ENCODE measurements at regions not wholly inside any gene's neighbourhood (a gene's known extent, or its start where the extent isn't known, plus 50 kb on each side); places are given as distances from the start of the nearest gene placed in this dataset.
"Not testable (repeated sequence)": the region's sequence is repeated elsewhere in the genome, so short reads cannot be mapped to it uniquely, and the experiment has no call there.

DNA sequence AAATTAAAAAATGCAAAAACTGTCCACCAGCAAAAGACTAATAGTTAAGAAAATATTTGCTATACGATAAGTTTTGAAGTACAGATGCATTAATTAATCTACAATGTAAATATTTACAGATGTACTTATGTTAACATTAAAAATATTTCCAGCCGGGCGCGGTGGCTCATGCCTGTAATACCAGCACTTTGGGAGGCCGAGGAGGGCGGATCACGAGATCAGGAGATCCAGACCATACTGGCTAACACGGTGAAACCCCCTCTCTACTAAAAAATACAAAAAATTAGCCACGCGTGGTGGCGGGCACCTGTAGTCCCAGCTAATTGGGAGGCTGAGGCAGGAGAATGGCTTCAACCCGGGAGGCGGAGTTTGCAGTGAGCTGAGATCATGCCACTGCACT, 982.8 kb downstream of the SLC6A15 start:
- DNase-seq (ENCODE audit: low spot score), result not testable (repeated sequence)

DNA sequence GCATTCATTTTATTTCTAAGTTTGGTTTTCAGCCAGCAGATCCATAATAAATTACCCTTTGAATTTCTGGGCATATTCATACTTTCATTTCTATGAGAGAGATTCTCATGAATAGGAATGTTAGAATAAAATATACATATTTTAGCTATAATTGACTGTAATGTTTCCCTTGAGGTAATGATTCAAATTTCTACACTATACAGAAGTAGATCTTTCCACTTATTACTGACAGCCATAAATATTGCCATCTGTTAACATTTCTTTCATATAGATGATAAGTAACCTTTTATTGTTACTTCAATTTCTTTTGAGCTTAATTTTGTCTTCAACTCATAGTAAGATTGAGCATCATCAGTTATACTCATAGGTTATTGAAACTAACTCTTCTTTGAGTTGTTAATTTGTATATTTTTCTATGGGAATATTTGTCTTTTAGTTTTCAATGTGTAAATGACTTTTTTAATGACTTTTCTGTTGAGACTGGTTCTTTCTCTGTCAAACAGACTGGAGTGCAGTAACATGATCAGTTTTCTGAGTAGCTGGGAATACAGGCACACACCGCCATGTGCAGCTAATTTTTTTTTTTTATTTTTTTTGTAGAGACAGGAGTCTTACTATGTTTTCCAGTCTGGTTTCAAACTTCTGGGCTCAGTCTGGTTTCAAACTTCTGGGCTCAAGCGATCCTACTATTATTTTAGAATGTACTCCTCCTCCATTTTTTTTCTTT, 991.6 kb downstream of the SLC6A15 start:
- DNase-seq (ENCODE audit: low spot score), result no peak

DNA sequence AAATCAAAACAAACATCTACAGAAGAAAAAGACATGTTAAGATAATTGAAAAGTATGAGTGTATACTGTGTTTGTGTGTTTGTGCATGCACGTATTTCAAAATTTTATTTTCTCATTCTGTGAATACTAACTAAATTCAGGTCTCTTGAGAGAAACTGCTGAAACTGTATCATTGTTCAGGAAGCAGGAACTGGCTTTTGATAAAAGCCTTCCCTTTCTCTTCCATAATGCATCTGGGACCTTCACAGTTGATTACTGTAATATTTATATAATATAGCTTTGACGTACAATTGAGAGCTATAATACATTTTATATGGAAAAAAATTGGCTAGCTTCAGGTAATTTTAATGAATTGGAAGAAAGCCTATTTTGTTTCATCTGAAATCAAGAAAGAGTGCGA, 993.5 kb downstream of the SLC6A15 start:
- DNase-seq (ENCODE audit: low spot score), result no peak

DNA sequence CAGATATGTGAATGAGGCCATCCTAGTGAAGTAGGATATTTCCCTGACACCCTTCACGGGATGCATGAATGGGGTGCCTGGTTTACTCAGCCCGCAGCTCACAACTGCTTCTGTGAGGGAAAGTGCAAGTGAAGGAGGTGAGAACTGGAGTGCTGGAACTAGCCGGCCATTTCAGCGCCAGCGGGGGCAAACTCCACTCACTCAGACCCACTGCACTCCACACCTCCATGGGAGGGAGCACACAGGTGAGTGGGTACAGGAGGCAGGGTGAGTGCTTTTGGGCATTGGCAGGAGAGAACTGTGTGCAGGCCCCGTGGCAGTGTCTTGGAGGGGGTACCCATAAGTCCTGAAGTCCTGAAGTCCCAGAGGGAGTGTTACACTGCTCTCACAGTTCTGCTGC, 1008.4 kb downstream of the SLC6A15 start:
- no peak for DNase-seq (ENCODE audit: low spot score)

DNA sequence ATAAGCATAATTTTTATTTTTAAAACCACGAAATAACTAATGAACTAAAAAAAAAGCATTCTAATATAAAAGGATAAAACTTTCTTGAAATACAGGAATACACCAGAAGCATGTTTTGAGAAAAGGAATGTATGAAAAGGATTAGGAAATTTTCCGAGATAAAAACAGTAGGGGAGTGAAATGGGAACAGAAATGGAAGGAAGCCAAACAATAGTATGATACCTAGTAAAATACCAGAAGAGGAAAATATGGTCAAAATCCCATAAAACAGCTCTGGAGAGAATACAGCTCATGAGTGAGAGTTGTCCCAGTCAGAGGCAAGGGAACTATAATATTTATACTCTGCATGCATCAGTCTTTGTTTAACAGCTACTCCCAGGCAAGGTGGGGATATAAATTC, 1016.2 kb downstream of the SLC6A15 start:
- no peak for DNase-seq (ENCODE audit: low spot score)

DNA sequence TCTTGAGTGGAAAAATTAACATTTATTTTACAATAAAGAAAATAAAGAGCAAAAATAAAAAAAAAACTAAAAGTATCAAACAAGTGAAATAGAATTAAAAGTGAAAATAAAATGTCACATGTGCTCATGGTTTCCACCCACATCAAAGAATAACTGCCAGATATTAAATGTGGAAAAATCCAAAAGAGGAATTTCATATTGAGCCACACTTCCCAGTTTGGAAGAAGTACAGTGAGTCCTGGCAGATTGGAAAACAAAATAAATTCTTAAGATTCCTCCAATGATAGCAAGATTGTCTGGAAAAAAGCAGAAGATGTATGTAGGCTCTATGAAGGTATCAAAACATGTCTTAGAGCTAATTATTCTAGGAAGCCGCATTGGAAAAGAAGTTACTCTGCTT, 1019.5 kb downstream of the SLC6A15 start:
- no peak for DNase-seq (ENCODE audit: low spot score)

DNA sequence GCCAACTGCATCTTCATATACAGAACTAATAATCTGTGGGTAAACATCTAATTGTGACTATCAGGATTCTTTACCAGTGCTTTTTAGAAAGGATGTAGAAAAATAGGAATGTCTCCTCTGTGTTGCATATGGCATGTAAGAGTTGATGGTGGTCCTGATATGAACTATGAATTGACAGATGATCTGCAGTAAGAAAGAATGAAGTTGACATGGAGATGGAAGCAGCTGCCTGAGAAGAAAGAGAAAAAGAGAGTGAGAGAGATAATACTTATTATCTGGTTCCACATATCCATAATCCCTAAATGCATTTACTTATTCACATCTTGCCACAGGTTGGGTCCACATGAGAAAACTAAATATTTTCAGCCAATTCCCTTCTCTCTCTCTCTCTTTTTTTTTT, 1022.9 kb downstream of the SLC6A15 start:
- no peak for DNase-seq (ENCODE audit: low spot score)

DNA sequence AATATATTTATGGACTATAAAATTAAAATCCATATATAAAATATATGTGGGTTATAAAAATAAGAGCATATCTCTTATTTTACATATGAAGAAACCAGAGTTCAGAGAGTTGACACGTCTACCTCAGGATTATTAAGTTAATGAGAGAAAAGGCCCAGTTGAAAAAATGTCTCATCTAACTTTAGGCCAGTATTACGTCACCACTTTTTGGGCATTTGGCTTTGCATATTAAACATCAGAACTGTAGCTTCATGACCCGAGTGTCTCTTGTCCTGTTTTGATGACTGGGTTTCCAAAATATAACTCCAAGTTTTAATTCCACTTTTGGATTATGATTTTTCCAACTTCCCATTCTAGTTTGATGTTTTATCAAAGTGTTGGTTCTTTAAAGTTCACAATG, 1026.1 kb downstream of the SLC6A15 start:
- no peak for DNase-seq (ENCODE audit: low spot score)

DNA sequence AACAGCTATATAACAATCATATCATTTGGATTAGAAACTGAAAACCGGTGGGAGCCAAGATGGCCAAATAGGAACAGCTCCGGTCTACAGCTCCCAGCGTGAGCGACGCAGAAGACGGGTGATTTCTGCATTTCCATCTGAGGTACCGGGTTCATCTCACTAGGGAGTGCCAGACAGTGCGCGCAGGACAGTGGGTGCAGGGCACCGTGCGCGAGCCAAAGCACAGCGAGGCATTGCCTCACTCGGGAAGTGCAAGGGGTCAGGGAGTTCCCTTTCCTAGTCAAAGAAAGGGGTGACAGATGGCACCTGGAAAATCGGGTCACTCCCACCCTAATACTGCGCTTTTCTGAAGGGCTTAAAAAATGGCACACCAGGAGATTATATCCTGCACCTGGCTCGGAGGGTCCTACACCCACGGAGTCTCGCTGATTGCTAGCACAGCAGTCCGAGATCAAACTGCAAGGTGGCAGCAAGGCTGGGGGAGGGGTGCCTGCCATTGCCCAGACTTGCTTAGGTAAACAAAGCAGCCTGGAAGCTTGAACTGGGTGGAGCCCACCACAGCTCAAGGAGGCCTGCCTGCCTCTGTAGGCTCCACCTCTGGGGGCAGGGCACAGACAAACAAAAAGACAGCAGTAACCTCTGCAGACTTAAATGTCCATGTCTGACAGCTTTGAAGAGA, 1041.5 kb downstream of the SLC6A15 start:
- not testable (repeated sequence) for DNase-seq (ENCODE audit: low spot score)

DNA sequence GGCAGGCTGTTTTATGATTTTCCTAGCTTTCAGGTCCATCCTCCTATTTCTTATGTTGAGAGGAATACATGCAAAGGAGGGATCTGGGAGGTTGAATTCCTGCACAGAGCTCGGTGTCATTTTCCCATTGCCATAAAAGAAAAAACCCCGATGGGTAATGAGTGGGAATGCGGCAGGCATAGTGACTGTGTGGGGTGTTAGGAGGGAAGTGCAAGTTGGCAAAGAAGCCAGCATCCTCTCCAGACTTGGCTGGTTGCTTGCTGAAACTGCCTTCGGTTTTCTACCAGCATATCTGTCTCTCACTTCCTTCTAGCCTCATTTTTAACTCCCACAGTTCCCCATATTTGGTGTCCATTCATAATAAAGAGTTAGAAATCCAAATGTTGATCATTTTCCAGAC, 1046.1 kb downstream of the SLC6A15 start:
- DNase-seq (ENCODE audit: low spot score), result no peak

DNA sequence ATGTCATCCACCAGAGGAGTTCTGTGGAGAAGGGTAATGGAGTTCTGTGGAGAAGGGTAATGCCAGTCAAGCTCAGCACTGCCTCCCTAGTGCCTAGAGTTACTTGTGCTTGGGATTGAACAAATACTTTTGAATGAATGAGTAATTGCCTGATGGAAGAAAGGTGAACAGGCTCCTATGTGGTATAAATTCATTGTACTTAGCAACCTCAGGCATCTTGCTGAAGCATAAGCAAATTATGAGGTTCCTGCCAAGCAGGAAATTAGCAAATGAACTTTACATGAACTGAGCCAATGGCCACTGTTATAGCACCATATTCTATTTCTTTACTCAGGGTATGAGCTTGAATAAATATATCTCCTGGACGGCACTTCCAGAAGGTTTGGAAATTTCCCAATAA, 1047.2 kb downstream of the SLC6A15 start:
- no peak for DNase-seq (ENCODE audit: low spot score)

DNA sequence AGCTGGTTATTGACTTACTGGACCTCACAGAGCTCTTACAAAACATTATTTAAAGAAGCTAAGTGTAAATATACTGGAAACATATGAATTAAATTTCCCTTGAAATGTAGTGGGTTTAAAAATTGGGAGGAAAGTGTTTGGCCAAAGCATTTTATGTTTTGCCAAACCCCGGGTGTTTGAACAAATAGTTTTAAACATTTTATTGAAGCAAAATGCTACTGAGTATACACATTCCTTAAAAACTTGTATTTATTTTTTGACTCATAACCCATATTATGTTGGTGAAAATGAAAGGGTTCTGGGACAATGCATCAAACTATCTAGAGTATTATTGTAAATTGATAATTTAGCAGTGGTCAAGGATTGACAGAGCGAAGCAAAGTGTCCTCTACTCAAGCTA, 1048.5 kb downstream of the SLC6A15 start:
- no peak for DNase-seq (ENCODE audit: low spot score)

DNA sequence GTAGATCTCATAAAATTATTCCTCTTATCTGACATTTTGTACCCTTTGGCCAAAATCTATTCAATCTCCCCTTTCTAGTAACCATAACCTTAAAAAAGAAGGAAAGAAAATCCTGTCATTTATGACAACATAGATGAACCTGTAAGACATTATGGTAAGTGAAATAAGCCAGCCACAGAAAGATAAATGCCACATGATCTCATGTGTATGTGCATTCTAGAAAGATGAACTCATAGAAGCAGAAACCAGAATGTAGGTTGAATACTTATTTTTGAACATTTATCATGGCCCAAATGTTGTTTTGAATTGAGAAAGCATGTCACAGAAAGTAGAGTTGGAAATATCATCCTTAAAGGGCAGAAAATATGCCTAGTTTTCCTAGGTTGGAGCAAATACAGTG, 1053.6 kb downstream of the SLC6A15 start:
- no peak for DNase-seq (ENCODE audit: low spot score)

DNA sequence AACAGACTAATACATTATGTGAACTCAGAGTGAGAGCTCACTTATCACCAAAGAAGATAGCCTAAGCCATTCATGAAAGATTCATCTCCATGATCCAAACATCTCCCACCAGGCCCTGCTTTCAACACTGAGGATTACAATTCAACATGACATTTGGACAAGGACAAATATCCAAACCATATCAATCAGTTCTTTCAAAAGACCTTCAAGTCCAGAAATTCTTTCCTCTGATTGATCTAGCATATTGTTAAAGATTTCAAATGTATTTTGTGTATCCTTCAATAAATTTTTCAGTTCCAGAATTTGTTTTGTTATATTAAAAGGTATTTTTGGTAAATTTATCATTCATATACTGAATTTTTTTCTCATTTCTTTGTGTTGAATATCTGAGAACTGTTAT, 1055.8 kb downstream of the SLC6A15 start:
- no peak for DNase-seq (ENCODE audit: low spot score)

DNA sequence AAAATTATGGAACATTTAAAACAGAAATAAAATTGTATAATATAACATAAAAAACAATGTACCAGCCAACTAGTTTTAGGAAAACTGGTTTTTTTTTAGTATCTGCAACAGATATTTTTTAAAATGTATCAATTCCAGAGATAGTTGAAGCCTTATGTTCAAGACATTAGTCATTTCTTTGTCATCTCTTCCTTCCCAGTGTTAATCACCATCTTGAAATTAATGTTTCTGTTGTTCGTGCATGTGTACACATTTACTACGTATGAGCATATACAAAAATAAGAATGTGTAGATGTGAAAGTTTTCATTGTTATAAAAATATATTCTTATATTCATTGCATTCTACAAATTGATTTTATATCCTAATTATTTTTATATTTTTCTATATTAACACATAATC, 1062.1 kb downstream of the SLC6A15 start:
- DNase-seq (ENCODE audit: low spot score), result no peak

DNA sequence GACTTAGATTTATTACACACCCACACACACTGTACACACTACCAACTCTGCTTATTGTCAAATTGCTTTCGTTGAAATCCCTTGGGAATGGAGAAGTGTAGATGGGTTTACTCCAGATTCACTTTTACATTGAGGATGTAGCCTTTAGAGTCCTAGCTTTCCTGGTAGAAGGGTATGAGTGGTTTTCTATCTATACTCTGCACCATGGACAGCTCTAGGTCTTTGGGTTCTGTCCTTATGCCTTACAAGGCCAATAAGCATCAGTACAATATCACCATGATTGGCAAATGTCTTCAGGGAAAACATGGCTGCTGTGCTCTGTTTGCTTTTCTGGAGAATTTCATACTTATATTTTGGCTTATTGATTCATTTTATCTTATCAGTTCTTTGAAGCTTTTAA, 1063.9 kb downstream of the SLC6A15 start:
- DNase-seq (ENCODE audit: low spot score), result no peak

DNA sequence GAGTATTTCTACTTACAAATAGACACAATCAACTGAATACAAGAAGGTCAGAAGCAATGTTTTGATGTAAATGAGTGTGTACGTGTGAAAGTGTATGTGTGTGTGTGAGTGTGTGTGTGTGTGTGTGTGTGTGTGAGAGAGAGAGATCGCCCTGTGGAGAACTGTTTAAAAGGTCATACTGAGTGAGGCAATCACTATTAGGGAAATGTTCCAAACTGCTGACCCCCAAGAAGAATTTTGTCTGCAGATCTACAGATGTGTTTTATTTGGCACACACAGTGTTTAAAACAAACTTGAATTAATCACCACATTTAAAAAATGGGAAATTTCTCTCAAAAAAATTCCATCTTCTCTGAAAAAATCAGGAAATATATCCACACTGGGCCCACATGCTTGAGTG, 1069.1 kb downstream of the SLC6A15 start:
- DNase-seq (ENCODE audit: low spot score), result no peak

DNA sequence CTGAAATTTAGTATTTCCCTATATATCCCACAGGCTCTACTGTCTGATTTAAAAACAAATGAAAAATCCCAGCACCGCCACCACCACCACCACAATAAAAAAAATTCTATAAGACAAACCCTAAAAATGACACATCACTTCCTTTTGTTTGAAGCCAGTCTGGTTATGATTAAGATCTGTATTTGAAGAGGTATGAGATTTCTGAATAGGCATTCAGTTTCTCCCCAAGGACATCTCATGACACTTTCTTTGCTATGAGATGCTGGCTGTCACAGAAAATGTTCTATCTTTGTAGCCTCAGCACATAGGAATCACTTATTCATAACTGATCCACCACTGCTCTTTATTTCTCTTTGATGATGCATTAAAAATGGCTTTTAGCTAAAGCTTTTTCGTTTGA, 1071.0 kb downstream of the SLC6A15 start:
- no peak for DNase-seq (ENCODE audit: low spot score)

DNA sequence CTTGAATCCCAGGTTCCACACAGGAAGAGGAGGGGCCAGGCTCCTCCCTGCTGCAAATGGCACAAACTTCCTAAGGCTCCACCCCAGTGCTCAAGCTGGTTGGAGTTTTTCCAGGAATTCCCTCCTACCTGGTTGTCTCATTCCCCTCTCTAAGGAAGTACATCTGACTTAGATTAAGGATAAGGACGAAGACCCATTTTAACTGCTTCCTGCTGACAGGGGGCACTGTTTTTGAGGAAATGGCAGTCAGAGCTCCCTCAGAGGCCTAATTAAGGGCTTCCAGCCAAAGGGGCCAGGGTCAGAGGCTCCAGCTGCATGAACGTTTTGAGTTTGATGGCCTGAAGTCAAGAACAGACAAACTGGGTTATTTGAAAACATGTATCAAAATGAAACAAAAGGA, 1084.7 kb downstream of the SLC6A15 start:
- no peak for DNase-seq (ENCODE audit: low spot score)

DNA sequence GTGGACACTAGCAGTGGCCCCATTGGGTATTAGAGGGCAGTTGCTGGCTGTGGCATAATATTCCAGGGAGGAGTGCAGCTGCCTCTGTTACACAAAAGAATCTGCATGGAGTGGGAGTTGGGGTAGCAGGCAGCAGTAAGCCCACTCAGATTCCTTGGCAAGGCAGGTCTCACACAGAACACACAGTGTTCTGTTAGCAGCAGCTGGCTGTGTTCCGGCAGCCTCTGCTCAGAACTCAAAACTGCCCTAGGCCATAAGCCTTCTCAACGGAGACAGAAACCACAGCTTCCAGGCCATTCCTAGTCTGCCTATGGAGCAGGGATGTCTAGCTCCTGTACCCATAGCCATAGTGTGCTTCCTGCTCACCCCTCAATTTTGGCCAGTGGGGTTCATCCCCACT, 1085.4 kb downstream of the SLC6A15 start:
- no peak for DNase-seq (ENCODE audit: low spot score)

DNA sequence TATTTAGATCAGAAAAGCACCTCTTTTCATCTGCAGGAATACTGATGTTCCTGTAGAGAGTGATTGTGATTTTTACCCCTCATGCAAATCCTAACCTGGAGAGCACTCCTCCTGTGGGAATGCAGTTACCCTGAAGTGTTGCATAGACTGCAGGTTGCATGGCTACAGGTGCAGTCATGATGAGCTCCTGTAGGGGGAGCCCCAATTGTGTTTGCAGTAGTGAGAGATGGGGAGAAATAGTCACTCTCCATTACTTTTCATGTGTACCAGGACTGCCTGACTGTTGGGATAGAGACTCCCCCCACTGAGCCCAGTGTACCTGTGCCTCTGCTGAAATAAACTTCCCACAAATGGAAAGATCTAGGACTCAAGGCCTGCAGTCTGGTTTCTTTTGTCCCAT, 1086.5 kb downstream of the SLC6A15 start:
- DNase-seq (ENCODE audit: low spot score), result peak; percentile 7

DNA sequence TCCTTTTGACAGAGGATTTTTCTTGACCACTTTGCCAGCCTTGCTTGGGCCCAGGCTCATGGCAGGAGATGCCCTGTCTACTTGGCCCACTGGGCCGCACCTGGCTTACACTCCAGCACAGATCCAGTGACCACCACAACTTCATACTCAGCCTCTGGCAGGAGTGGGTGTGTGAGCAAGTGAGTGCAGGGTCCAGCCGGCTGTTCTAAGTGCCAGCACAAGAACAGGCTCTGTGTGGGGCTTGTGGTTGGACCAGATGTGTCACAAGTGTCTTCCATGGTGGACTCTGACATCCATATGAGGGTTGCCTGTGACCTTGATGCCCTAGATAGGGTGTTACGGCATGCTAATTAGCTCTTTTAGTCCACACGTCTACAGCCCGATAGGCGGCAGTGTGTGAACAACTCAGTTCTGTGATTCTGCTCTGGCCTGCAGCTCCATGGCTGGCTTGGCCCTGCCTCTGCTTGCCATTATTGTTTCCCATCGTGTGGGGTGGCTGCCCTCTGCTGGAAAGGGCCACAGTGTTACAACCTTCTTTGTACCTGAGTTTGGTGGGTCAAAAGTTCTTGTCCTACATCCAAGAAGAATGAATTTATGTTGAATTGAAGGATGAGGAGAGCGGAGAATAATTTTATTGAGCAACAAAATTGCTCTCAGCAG, 1089.1 kb downstream of the SLC6A15 start:
- DNase-seq (ENCODE audit: low spot score), result peak; percentile 53

DNA sequence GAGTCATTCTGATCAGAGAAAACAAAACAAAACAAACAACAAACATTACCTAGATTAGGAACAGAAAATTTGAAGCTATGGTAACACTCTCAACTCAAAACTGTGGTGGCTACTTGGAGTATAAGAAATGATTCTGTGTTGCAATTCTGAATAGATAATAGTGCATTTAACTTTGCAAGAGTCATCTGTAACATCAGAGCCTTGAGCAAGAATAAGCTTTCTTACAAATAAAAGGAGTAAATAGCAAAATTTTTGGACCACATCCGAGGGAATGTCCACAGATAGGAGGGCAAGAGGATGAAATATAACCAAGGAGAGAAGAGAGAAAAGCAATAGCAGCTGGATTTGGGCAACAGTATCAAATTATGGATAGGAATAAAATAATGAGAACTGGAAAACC, 1090.6 kb downstream of the SLC6A15 start:
- DNase-seq (ENCODE audit: low spot score), result no peak

DNA sequence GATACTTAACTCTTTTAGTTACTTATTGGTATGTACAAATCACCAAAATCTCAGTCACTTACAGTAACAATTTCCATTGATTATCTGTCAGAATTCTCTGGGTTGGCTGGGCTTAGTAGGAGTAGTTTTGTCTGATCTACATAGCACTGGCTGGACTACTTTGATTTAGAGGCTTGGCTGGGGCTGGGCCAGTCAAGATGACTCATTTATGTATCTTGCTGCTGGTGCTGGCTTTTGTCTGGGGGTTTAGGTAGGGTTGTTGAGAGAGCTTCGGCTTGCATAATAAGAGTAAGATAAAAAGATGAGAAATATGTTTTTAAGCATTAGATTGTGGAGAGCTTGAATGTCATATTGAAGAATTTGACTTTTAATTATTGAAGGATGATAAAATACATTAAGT, 1093.7 kb downstream of the SLC6A15 start:
- peak; percentile 20 for DNase-seq (ENCODE audit: low spot score)
